ENCODE measurements at regions not wholly inside any gene's neighbourhood (a gene's known extent, or its start where the extent isn't known, plus 50 kb on each side); places are given as distances from the start of the nearest gene placed in this dataset.

- WGBS (ENCODE audit: insufficient coverage, low coverage, low lambda C conversion rate, missing lambda C conversion rate): 24% methylated on average over 2 of the region's 2 CpGs
- Histone ChIP-seq H3K36me3 (no peaks in the 10 kb centered on the region), H3K27ac (no peak overlapping the region), H3K9me3 (no peaks in the 10 kb centered on the region), H3K4me3 (no peak overlapping the region), H3K4me1 (no peaks in the 10 kb centered on the region), H3K27me3 (no peaks in the 10 kb centered on the region)
- TF ChIP-seq CTCF (IDR thresholded peaks at IDR 0.05) (no peak), POLR2A (IDR thresholded peaks at IDR 0.05) (no peak)
- intact Hi-C loops (cut with DNase I): no loop called here
- ATAC-seq: peak in 1 of 4 donors; percentile 38
- DNase-seq: no peak
These were observed 328.7 kb downstream of the PCDH18 start for GRCh38 chr4:137203601-137204000.

- DNase-seq: no peak
- no peak for TF ChIP-seq POLR2A (IDR thresholded peaks at IDR 0.05)
- TF ChIP-seq CTCF (IDR thresholded peaks at IDR 0.05): no peak
- Histone ChIP-seq H3K4me1 (no peaks in the 10 kb centered on the region), H3K36me3 (no peaks in the 10 kb centered on the region), H3K9me3 (no peaks in the 10 kb centered on the region), H3K27ac (no peak overlapping the region), H3K27me3 (no peaks in the 10 kb centered on the region), H3K4me3 (no peak overlapping the region)
- intact Hi-C loops (cut with DNase I): no loop called here
- 14% methylated on average over 2 of the region's 2 CpGs for WGBS (ENCODE audit: insufficient coverage, low coverage, low lambda C conversion rate, missing lambda C conversion rate)
- peak in 1 of 4 donors; percentile 81 for ATAC-seq
These were observed 332.0 kb downstream of the PCDH18 start for GRCh38 chr4:137200322-137200721.

GRCh38 chr4:137198791-137199190 lies 333.5 kb downstream of the PCDH18 start:
- H3K36me3 ChIP-seq: no peaks in the 10 kb centered on the region
- H3K27ac ChIP-seq: no peak overlapping the region
- H3K9me3 ChIP-seq: no peaks in the 10 kb centered on the region
- DNase-seq (no peak), ATAC-seq (no peak)
- H3K4me1 ChIP-seq: no peaks in the 10 kb centered on the region
- TF ChIP-seq POLR2A (IDR thresholded peaks at IDR 0.05): no peak
- no peak for TF ChIP-seq CTCF (IDR thresholded peaks at IDR 0.05)
- no peaks in the 10 kb centered on the region for H3K27me3 ChIP-seq
- no peak overlapping the region for H3K4me3 ChIP-seq
- WGBS (ENCODE audit: insufficient coverage, low coverage, low lambda C conversion rate, missing lambda C conversion rate): 50% methylated on average over 1 of the region's 4 CpGs
- intact Hi-C loops (cut with DNase I): no loop called here

- TF ChIP-seq POLR2A (IDR thresholded peaks at IDR 0.05) (no peak), CTCF (IDR thresholded peaks at IDR 0.05) (no peak)
- Histone ChIP-seq H3K27me3 (no peaks in the 10 kb centered on the region), H3K4me3 (no peak overlapping the region), H3K4me1 (no peaks in the 10 kb centered on the region), H3K9me3 (no peaks in the 10 kb centered on the region), H3K36me3 (no peaks in the 10 kb centered on the region), H3K27ac (no peak overlapping the region)
- ATAC-seq: no peak
- DNase-seq: no peak
- 39% methylated on average over 1 of the region's 1 CpG for WGBS (ENCODE audit: insufficient coverage, low coverage, low lambda C conversion rate, missing lambda C conversion rate)
- intact Hi-C loops (cut with DNase I): no loop called here
These were observed 337.6 kb downstream of the PCDH18 start for GRCh38 chr4:137194670-137195069.

GRCh38 chr4:137193564-137193963 lies 338.7 kb downstream of the PCDH18 start:
- no peaks in the 10 kb centered on the region for H3K36me3 ChIP-seq
- H3K9me3 ChIP-seq: no peaks in the 10 kb centered on the region
- no peaks in the 10 kb centered on the region for H3K27me3 ChIP-seq
- WGBS (ENCODE audit: insufficient coverage, low coverage, low lambda C conversion rate, missing lambda C conversion rate): 21% methylated on average over 1 of the region's 1 CpG
- no peaks in the 10 kb centered on the region for H3K4me1 ChIP-seq
- ATAC-seq (no peak), DNase-seq (no peak)
- no peak for TF ChIP-seq POLR2A (IDR thresholded peaks at IDR 0.05)
- no peak for TF ChIP-seq CTCF (IDR thresholded peaks at IDR 0.05)
- intact Hi-C loops (cut with DNase I): no loop called here
- H3K27ac ChIP-seq: no peak overlapping the region
- no peak overlapping the region for H3K4me3 ChIP-seq
